Ectodermal cell (in vitro differentiated cells): ENCODE measurements at regions not wholly inside any gene's neighbourhood (a gene's known extent, or its start where the extent isn't known, plus 50 kb on each side); places are given as distances from the start of the nearest gene placed in this dataset.
"Not testable (repeated sequence)": the region's sequence is repeated elsewhere in the genome, so short reads cannot be mapped to it uniquely, and the experiment has no call there.

Experiments used
- H3K27ac ChIP-seq: 2 replicates; pipeline ENCODE4 v1.7.0; 2013; ENCODE audit warnings: mild to moderate bottlenecking, low read depth, low read length; ENCODE audit not compliant: insufficient read depth, poor library complexity, severe bottlenecking
- H3K27me3 ChIP-seq: 2 replicates; pipeline ENCODE4 v1.7.0; 2013; ENCODE audit warnings: mild to moderate bottlenecking, low read length; ENCODE audit not compliant: insufficient read depth, control insufficient read depth, poor library complexity, severe bottlenecking
- H3K36me3 ChIP-seq: one replicate; pipeline ENCODE4 v1.7.0; 2013; ENCODE audit warnings: low read length; ENCODE audit not compliant: control insufficient read depth, insufficient read depth
- H3K4me1 ChIP-seq: one replicate; pipeline ENCODE4 v1.7.0; 2013; ENCODE audit warnings: low read length; ENCODE audit not compliant: control insufficient read depth, insufficient read depth
- H3K4me3 ChIP-seq: 2 replicates; pipeline ENCODE4 v1.7.0; 2013; ENCODE audit warnings: low read depth, low read length, control low read depth; ENCODE audit not compliant: insufficient read depth
- H3K9me3 ChIP-seq: 2 replicates; pipeline ENCODE4 v1.7.0; 2013; ENCODE audit warnings: mild to moderate bottlenecking, low read length, moderate library complexity; ENCODE audit not compliant: control insufficient read depth
- WGBS, 2 experiments: methylation state at CpG; one replicate each; pipeline ENCODE4 v1.1.7; 2013; ENCODE audit warnings: missing lambda C conversion rate in 2 of 2; 5-methylcytosine and 5-hydroxymethylcytosine counted together

DNA sequence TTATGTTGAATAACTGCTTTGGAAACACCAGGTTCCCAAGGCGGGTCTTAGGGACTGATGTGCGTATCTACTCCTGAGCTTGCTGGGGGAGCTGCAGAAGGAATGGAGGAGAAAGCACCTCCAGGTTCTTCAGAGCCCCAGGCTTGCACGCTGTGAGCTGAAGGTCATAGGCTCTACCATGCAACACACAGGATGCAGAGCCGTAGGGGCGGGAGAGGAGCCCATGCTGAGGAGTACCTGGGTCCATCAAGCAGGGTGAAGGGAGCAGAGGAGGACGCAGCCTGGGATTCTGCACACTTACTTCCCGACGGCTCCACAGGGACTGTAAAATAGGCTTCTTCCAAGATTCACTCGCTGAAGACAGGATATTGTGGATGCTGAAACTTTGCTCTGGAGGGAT lies 426.5 kb upstream of the FRG1 start:
- WGBS, 2 experiments = 96% methylated on average over 9 of the region's 9 CpGs
- Histone ChIP-seq H3K27me3 (no peaks in the 10 kb centered on the region), H3K36me3 (no peaks in the 10 kb centered on the region), H3K27ac (no peak overlapping the region), H3K4me1 (no peaks in the 10 kb centered on the region), H3K4me3 (no peak overlapping the region), H3K9me3 (no peaks in the 10 kb centered on the region)

- Histone ChIP-seq H3K36me3 (no peaks in the 10 kb centered on the region), H3K4me3 (no peak overlapping the region), H3K4me1 (no peaks in the 10 kb centered on the region), H3K9me3 (no peaks in the 10 kb centered on the region), H3K27me3 (no peaks in the 10 kb centered on the region), H3K27ac (no peak overlapping the region)
- 67% methylated on average over 1 of the region's 1 CpG; no CpG with 5 or more reads in 1 of the 2 experiments for WGBS, 2 experiments
Measured at GRCh38 chr4:189516902-189517301, 423.8 kb upstream of the FRG1 start.

DNA sequence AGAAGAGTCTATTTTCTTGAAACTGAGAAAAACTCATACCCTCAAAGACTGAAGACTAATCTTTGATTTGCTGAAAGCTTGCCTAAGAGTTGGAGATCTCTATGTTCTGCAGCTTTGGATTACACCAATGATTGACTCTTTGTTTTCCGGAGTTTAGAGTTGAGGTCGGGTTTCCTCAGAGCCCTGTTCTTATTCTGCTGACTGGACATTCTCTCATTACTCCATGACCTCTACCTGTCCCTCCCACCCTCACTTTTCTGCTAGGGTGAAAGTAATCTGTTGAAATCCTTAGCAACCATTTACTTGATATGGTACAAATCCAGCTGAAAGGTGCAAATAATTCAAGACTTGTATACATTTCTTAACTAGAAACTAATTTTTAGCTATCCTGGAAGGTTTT lies 421.5 kb upstream of the FRG1 start:
- WGBS, 2 experiments = 85 to 94% methylated on average over 2 of the region's 2 CpGs

DNA sequence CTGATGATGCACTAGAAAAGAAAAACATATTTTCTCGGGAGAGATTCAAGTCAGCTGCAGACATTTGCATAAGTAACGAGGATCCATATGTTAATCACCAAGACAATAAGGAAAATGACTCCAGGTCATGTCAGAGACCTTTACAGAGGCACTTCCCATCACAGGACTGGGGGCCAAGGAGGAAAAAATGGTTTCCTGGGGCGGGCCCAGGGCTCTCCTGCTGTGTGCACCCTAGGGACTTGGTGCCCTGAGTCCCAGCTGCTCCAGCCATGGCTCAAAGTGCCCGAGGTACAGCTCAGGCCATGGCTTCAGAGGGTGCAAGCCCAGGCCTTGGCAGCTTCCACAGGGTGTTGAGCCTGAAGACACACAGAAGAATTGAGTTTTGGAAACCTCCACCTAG lies 415.4 kb upstream of the FRG1 start:
- no peaks in the 10 kb centered on the region for H3K27me3 ChIP-seq
- H3K27ac ChIP-seq = no peak overlapping the region
- H3K9me3 ChIP-seq = peaks cover 4% of the 10 kb centered on the region
- H3K36me3 ChIP-seq = no peaks in the 10 kb centered on the region
- no peak overlapping the region for H3K4me3 ChIP-seq
- H3K4me1 ChIP-seq = no peaks in the 10 kb centered on the region
- WGBS, 2 experiments = 83 to 87% methylated on average over 4 of the region's 4 CpGs

More for the DNA sequence above, 421.5 kb upstream of the FRG1 start:
- Histone ChIP-seq H3K36me3 (no peaks in the 10 kb centered on the region), H3K4me1 (no peaks in the 10 kb centered on the region), H3K9me3 (no peaks in the 10 kb centered on the region), H3K27ac (no peak overlapping the region), H3K27me3 (no peaks in the 10 kb centered on the region), H3K4me3 (no peak overlapping the region)

GRCh38 chr4:189530848-189531247 lies 409.8 kb upstream of the FRG1 start:
- no peak overlapping the region for H3K27ac ChIP-seq

GRCh38 chr4:189533603-189534002 lies 407.1 kb upstream of the FRG1 start:
- no peaks in the 10 kb centered on the region for H3K9me3 ChIP-seq
- H3K4me3 ChIP-seq = no peak overlapping the region
- H3K36me3 ChIP-seq = no peaks in the 10 kb centered on the region
- no peaks in the 10 kb centered on the region for H3K4me1 ChIP-seq
- H3K27me3 ChIP-seq = no peaks in the 10 kb centered on the region
- no peak overlapping the region for H3K27ac ChIP-seq
- 83 to 100% methylated on average over 1 to 2 of the region's 2 CpGs for WGBS, 2 experiments

More at GRCh38 chr4:189530848-189531247, 409.8 kb upstream of the FRG1 start:
- Histone ChIP-seq H3K36me3 (no peaks in the 10 kb centered on the region), H3K27me3 (no peaks in the 10 kb centered on the region), H3K9me3 (no peaks in the 10 kb centered on the region), H3K4me1 (no peaks in the 10 kb centered on the region), H3K4me3 (no peak overlapping the region)
- WGBS, 2 experiments = 90 to 93% methylated on average over 2 of the region's 2 CpGs

- Histone ChIP-seq H3K4me1 (no peaks in the 10 kb centered on the region), H3K9me3 (no peaks in the 10 kb centered on the region), H3K4me3 (no peak overlapping the region), H3K36me3 (no peaks in the 10 kb centered on the region), H3K27me3 (no peaks in the 10 kb centered on the region), H3K27ac (no peak overlapping the region)
- WGBS, 2 experiments = 95% methylated on average over 5 to 7 of the region's 7 CpGs
Measured at GRCh38 chr4:189547559-189547958, 393.1 kb upstream of the FRG1 start.

GRCh38 chr4:189548484-189549125 lies 392.1 kb upstream of the FRG1 start:
- Histone ChIP-seq H3K9me3 (no peaks in the 10 kb centered on the region), H3K4me1 (no peaks in the 10 kb centered on the region), H3K27me3 (no peaks in the 10 kb centered on the region), H3K36me3 (no peaks in the 10 kb centered on the region), H3K27ac (no peak overlapping the region), H3K4me3 (no peak overlapping the region)
- 88 to 93% methylated on average over 5 to 6 of the region's 6 CpGs for WGBS, 2 experiments

GRCh38 chr4:189551931-189552670 lies 388.6 kb upstream of the FRG1 start:
- not testable (repeated sequence) for H3K4me3 ChIP-seq, H3K4me1 ChIP-seq, H3K9me3 ChIP-seq, H3K27ac ChIP-seq, H3K36me3 ChIP-seq, H3K27me3 ChIP-seq
- WGBS, 2 experiments = 94 to 96% methylated on average over 15 of the region's 17 CpGs

DNA sequence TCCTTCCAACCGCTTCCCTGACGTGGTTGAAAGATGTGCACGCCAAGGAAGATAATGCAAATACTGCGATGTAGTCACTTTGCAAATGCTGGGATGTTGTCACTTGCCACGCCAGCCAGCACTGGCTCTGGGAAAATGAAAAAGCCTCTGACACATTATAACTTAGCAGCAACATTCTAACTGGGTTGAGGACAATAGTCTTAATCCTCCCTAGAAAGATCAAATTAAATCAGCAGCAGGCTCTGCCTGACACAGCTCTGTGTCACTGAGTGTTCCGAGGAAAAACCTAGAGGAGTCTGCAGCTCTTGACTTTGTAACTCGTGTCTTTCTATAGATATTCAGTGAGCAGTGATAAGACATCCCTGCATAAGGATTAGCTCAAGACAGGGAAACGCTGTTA lies 380.1 kb upstream of the FRG1 start:
- 75 to 79% methylated on average over 6 of the region's 8 CpGs for WGBS, 2 experiments
- not testable (repeated sequence) for H3K4me3 ChIP-seq, H3K27me3 ChIP-seq, H3K36me3 ChIP-seq, H3K9me3 ChIP-seq, H3K27ac ChIP-seq, H3K4me1 ChIP-seq
